ENCODE measurements at regions not wholly inside any gene's neighbourhood (a gene's known extent, or its start where the extent isn't known, plus 50 kb on each side); places are given as distances from the start of the nearest gene placed in this dataset.

DNA sequence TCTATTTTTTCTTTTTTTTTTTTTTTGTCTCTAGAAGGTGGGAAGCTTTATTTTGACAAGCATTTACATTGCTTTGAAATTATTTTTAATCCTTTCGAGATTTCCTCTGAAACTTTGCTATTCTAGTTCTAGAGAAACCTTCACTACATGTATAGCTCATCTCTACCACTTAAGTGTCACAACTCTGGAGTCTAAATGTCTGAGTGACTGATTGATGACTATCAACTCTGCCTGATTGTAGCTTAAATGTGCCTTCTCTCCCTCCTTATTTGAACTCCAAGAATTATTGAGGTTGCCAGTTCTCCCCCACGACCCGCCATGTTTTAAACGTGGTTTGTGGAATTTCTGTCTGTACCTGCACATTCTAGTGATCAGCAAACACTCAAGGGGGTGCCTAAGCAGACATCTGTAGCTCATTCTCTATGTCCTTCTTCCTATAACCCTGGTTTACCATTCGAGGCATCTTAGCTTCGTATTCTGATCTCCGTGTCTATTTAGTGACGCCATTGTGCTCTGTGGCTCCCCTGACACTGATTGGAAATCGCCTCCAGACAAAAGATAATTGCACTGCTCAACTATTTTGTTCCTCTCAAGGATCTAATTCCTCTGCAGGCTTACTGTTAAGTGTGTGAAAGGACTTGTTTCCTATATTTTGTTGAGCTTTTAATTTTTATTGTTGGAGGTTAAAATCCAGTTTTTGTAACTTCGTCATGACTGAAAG lies 1570.6 kb downstream of the BRINP3 start:
- DNase-seq, result no peak

- no peak for DNase-seq
These were observed 1547.3 kb downstream of the BRINP3 start for GRCh38 chr1:188930382-188930781.

- DNase-seq, result no peak
These were observed 1546.2 kb downstream of the BRINP3 start for GRCh38 chr1:188931506-188931905.

- no peak for DNase-seq
These were observed 1539.6 kb downstream of the BRINP3 start for GRCh38 chr1:188937965-188938551.

GRCh38 chr1:188941986-188942385 lies 1535.7 kb downstream of the BRINP3 start:
- no peak for DNase-seq

DNA sequence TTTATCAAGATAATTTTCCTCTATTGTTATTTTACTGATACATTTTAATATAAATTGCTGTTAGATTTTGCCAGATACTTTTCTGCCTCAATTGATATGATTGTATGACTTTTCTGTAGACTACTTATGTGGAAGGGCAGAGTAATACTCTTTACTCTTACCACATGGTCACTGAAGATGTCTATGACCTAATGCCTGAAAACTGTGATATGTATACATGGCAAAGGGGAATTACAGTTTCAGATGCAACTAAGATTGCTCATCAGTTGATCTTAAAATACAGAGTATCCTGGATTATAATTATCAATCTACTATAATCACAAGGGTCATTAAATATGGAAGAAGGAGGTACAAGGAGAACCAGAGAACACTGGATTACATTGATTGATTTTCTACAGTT lies 1528.0 kb downstream of the BRINP3 start:
- no peak for DNase-seq

DNA sequence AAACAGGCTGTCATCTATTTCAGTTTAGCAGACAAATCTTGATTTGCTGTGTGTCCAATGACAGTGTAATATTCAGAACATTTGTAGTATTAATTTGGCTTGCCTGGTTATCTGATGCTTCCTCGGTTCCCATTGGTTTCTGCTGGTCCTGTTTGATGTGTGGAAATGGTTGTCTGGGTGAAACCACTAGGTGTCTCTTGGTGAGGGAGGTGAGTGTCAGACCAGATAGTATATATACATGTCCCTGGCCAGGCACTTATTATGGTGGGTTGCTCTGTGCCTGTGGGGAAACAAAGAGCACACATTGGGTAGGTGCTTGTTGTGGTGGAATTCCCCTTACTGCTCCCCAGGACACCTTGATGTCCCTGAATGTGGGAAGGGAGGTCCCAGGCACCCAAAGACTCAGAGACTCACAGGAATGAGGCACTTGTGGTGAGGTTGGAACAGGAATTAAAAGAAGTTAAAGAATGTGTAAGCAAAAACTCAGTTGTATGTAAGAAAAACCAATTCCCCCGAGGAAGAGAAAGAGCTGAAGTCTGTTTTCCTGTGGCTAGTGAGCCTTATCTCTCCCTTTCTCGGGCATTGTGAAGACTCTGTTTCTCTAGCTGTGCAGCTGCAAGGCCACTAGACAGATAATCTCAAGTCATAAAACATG lies 1519.1 kb downstream of the BRINP3 start:
- DNase-seq, result peak; percentile 0

- no peak for DNase-seq
These were observed 1490.8 kb downstream of the BRINP3 start for GRCh38 chr1:188986745-188987417.

DNA sequence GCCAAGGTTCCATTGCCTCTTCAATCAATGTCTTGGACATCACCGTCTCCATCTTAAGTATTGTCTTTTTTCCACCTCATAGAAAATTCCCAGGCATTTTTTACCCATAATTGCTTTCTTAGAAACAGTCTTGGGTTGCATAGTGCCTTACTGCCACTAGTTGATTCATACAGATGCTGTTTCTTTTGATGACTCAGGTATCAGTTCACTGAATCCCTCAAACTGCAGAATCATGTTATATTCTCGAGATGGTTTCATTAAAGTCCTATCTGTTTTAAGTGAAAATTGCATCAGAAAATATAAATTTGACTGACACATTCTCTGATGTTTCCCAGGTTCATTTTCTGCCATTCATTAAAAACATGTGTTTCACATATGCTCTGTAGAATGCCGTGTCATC lies 1489.1 kb downstream of the BRINP3 start:
- DNase-seq, result no peak

GRCh38 chr1:188991221-188991930 lies 1486.3 kb downstream of the BRINP3 start:
- DNase-seq, result no peak

DNA sequence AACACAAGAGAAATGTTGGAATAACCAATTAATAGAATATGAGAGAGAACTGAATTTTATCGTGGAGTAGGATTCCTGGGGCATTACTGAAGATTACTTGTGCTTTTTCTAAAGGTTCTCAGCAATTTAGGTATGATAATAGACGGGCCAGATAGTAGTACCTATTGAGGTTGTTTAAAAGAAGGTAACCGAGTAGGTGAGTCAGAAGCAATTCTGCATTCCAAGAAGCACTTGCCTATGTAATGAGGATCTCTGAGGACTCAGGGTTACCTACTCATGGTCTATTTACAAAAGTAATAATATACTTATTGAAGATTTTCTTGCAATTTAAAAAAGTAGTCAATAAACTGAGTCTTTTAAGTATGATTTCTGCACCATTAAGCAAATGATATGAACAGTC lies 1469.8 kb downstream of the BRINP3 start:
- no peak for DNase-seq

GRCh38 chr1:189021577-189021976 lies 1456.1 kb downstream of the BRINP3 start:
- no peak for DNase-seq

DNA sequence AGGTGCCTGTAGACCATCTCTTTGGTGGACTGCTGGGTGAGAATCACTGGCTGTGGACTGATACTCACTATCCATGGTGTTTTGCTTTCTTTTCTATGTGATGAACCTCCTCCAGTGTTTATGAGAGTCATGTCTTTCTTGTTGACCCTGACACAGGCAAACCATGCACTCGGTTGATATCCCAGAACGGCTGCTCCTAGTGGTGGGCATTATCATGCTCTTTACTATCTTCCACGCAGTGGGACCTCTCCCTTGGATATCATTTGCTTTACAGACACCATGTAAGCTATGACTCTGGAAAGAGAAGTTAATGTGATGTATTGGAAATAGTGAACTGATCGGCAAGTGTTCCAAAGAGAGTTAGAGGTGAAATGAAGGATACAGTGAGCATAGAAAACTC lies 1455.6 kb downstream of the BRINP3 start:
- DNase-seq, result no peak

DNA sequence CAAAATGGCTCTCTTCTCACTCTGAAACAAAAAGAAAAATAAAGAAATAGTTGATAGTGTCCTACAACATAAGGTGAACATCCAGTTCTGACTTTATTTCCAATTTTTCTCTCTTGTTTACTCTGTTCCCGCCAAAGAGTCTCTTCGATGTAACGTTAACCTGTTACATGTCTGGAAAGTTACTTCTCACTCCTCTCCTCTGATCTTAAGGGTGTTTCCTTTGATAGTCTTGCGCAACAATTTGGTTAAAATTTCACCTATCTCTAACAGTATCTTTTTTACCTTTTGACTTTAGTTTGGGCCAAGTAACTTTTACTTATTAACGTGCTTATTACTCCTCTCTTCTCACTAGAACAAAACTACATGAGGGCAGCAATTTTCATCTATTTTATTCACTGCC lies 1450.2 kb downstream of the BRINP3 start:
- DNase-seq, result no peak

DNA sequence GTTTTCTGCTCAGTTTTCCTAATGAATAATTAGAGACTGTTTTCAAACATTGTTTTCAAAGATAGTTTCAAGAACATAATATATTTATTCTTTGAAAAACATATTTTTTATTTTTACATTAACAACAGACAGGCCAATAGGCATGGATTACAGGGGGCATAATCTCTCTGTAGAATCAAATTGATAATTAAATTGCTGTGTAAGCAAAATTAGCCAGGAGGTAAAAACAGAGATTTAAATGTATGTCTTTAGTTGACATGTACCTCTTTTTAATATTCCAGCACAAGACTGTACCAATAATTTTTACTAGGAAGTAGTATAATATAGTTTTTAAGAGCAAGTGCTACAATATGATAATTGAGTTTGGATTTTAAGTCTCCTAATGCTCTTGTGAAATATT lies 1444.5 kb downstream of the BRINP3 start:
- no peak for DNase-seq

GRCh38 chr1:189036628-189037027 lies 1441.0 kb downstream of the BRINP3 start:
- no peak for DNase-seq

- no peak for DNase-seq
These were observed 1431.5 kb downstream of the BRINP3 start for GRCh38 chr1:189046127-189046526.

- DNase-seq, result no peak
These were observed 1392.9 kb downstream of the BRINP3 start for GRCh38 chr1:189084811-189085210.

DNA sequence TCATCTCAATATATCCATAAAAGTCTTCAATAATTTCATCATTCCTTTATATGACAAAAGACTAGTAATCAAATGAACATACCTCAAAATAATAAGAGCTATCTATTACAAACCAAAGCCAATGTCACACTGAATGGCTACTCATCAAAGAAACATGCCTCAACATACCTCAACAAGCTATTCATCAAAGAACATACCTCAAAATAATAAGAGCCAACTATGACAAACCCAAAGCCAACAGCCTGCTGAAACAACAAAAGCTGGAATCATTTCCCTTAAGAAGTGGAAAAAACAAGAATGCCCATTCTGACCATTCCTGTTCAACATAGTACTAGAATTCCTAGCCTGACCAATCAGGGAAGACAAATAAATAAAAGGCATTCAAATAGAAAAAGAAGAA lies 1373.7 kb downstream of the BRINP3 start:
- peak; percentile 0 for DNase-seq

DNA sequence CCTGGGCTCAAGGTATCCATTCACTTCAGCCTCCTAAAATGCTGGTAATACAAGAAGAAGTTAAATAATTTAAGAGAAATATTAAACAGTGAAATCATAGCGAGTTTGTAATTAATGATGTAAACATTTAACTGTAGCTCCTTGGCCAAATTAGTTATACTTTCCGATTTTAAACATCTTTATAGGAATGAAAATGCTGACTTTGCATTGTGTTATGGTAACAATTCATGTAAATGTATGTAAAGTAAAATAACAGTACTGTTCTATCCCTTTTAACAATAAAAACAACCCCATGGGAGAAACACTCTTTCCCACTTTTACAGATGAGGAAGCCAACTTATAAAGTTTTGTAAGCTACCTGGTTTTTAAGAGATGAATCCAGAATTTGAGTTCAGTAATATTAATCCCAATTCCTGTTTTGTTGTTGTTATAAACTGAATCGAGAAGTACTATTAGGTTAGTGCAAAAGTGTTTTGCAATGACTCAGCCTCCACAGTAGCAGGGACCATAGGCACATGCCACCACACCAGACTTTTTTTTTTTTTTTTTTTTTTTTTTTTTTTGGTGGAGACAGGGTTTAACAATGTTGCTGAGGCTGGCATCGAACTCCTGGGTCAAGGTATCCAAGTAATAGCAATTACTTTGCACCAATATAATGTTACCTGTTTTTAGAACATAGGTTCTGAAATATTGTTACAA lies 1360.4 kb downstream of the BRINP3 start:
- no peak for DNase-seq

GRCh38 chr1:189121941-189122340 lies 1355.7 kb downstream of the BRINP3 start:
- DNase-seq, result no peak

DNA sequence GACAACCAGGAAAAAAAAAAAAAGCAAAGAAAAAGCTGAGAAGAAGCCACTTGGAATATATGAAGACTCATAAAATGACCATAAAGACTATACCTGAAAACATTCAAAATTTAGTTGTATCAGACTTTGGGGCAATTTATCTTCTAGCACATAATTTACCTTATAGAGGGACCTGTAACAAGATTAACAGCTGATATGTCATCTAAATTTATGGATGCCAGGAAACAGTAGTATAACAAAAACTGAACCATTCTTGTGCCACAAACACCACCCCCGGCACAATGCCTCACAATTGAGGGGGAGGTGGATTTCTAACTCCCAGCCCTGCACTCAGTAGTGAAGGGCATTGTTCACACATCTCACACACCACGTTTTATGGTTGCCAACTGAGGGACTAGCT lies 1352.0 kb downstream of the BRINP3 start:
- no peak for DNase-seq

All from fibroblast of skin of back (primary cell).